GM23338 (cell line): ENCODE measurements at regions not wholly inside any gene's neighbourhood (a gene's known extent, or its start where the extent isn't known, plus 50 kb on each side); places are given as distances from the start of the nearest gene placed in this dataset.

Experiments
- ATAC-seq: fragments of 200-7000 bp; cut with Tn5 transposase; 3 replicates; pipeline ENCODE4 v1.9.1; 2020
- DNase-seq: peaks from one replicate; pipeline ENCODE4 v3.0.0-alpha.2; 2015; ENCODE audit warnings: low spot score
- H2AFZ ChIP-seq: fragments of 200-600 bp; sonication (generic); 2 replicates; pipeline ENCODE4 v1.8.0; 2016; ENCODE audit warnings: antibody characterized with exemption, mild to moderate bottlenecking, moderate library complexity
- H3F3A ChIP-seq: fragments of 200-600 bp; sonication (generic); replicated peaks from 2 replicates; pipeline ENCODE4 v1.8.0; 2017; ENCODE audit warnings: antibody characterized with exemption, mixed run types, low read depth
- H3K27ac ChIP-seq: fragments of 200-600 bp; sonication (generic); 2 replicates; pipeline ENCODE4 v1.6.1; 2016; ENCODE audit warnings: low read depth
- H3K27me3 ChIP-seq: fragments of 200-600 bp; sonication (generic); 2 replicates; pipeline ENCODE4 v1.8.0; 2016; ENCODE audit warnings: mild to moderate bottlenecking, mixed run types, moderate library complexity; ENCODE audit not compliant: insufficient read depth
- H3K36me3 ChIP-seq: fragments of 200-600 bp; sonication (generic); 2 replicates; pipeline ENCODE4 v1.8.0; 2016; ENCODE audit warnings: mild to moderate bottlenecking; ENCODE audit not compliant: insufficient read depth
- H3K4me1 ChIP-seq: fragments of 200-600 bp; sonication (generic); 2 replicates; pipeline ENCODE4 v1.8.0; 2016; ENCODE audit warnings: mild to moderate bottlenecking, moderate library complexity; ENCODE audit not compliant: insufficient read depth
- H3K4me2 ChIP-seq: fragments of 200-600 bp; sonication (generic); 2 replicates; pipeline ENCODE4 v1.7.1; 2017; ENCODE audit warnings: mixed run types
- H3K4me3 ChIP-seq: fragments of 200-600 bp; sonication (generic); 2 replicates; pipeline ENCODE4 v1.6.1; 2016; ENCODE audit warnings: mixed run types
- H3K79me2 ChIP-seq: fragments of 200-600 bp; sonication (generic); replicated peaks from 2 replicates; pipeline ENCODE4 v1.8.0; 2017; ENCODE audit warnings: mild to moderate bottlenecking; ENCODE audit not compliant: insufficient read depth
- H3K9me2 ChIP-seq: fragments of 200-600 bp; sonication (generic); 2 replicates; pipeline ENCODE4 v1.8.0; 2017; ENCODE audit not compliant: insufficient read depth
- H4K20me1 ChIP-seq: fragments of 200-600 bp; sonication (generic); replicated peaks from 2 replicates; pipeline ENCODE4 v1.8.0; 2017; ENCODE audit warnings: mild to moderate bottlenecking; ENCODE audit not compliant: insufficient read depth
- H3K27ac Mint-ChIP-seq: 2 replicates; pipeline ENCODE4 v1.8.0; 2020; ENCODE audit warnings: inconsistent platforms, mild to moderate bottlenecking, moderate library complexity, mixed read lengths
- H3K27me3 Mint-ChIP-seq: 3 replicates; pipeline ENCODE4 v1.8.0; 2022; ENCODE audit warnings: low read depth, mild to moderate bottlenecking, moderate library complexity, mixed read lengths, inconsistent platforms; ENCODE audit not compliant: insufficient read depth, poor library complexity
- H3K36me3 Mint-ChIP-seq: 3 replicates; pipeline ENCODE4 v1.8.0; 2021; ENCODE audit warnings: low read depth, mild to moderate bottlenecking, inconsistent platforms, moderate library complexity, mixed read lengths
- H3K4me1 Mint-ChIP-seq: 3 replicates; pipeline ENCODE4 v1.8.0; 2020; ENCODE audit warnings: mild to moderate bottlenecking, inconsistent platforms, mixed read lengths
- H3K4me3 Mint-ChIP-seq: 3 replicates; pipeline ENCODE4 v1.8.0; 2021; ENCODE audit warnings: moderate library complexity, mild to moderate bottlenecking, inconsistent platforms, mixed read lengths
- H3K9me3 Mint-ChIP-seq: 3 replicates; pipeline ENCODE4 v1.8.0; 2020; ENCODE audit warnings: moderate library complexity, mild to moderate bottlenecking, inconsistent platforms, mixed read lengths
- CREB1 ChIP-seq: fragments of 250-450 bp; sonication (Bioruptor Pico); IDR thresholded peaks from 2 replicates; pipeline ENCODE4 v1.5.0; 2020; ENCODE audit warnings: low read depth, mild to moderate bottlenecking, moderate library complexity
- CTCF ChIP-seq, 2 experiments: fragments of 200-600 bp in 1 of 2; sonication (generic) in 1 of 2; conservative IDR thresholded peaks; 2 replicates each; pipeline versions ENCODE4 v1.5.1 to v1.6.1; 2016 to 2017; ENCODE audit warnings: antibody characterized with exemption in 2 of 2, low read depth in 2 of 2, mild to moderate bottlenecking in 2 of 2, moderate library complexity in 1 of 2
- ETS1 ChIP-seq: IDR thresholded peaks from 2 replicates; pipeline ENCODE4 v1.6.1; 2016; ENCODE audit warnings: antibody characterized with exemption
- EZH2phosphoT487 ChIP-seq: fragments of 200-600 bp; sonication (generic); IDR thresholded peaks from one replicate; pipeline ENCODE4 v1.8.1; 2018; ENCODE audit warnings: antibody characterized with exemption; ENCODE audit not compliant: unreplicated experiment
- JUNB ChIP-seq: IDR thresholded peaks from one replicate; pipeline ENCODE4 v1.6.1; 2016; ENCODE audit warnings: antibody characterized with exemption; ENCODE audit not compliant: unreplicated experiment
- REST ChIP-seq: IDR thresholded peaks from one replicate; pipeline ENCODE4 v1.6.1; 2018; ENCODE audit warnings: antibody characterized with exemption; ENCODE audit not compliant: unreplicated experiment
- STAT1 ChIP-seq: IDR thresholded peaks from one replicate; pipeline ENCODE4 v1.6.1; 2016; ENCODE audit warnings: antibody characterized with exemption; ENCODE audit not compliant: unreplicated experiment
- ZNF114 ChIP-seq: fragments of 250-450 bp; sonication (Bioruptor Pico); IDR thresholded peaks from 2 replicates; pipeline ENCODE4 v1.5.0; 2020; ENCODE audit warnings: mild to moderate bottlenecking, moderate library complexity
- ZNF462 ChIP-seq: fragments of 250-450 bp; sonication (Bioruptor Pico); IDR thresholded peaks from 2 replicates; pipeline ENCODE4 v1.5.0; 2020; ENCODE audit warnings: mild to moderate bottlenecking, moderate library complexity

GRCh38 chr6:25013246-25013645, 77.5 kb upstream of the RIPOR2 start:
- ATAC-seq: peak; percentile 86
- no peaks in the 10 kb centered on the region for H3K36me3 Mint-ChIP-seq

More at GRCh38 chr6:25013246-25013645, 77.5 kb upstream of the RIPOR2 start:
- no peak for TF ChIP-seq ETS1
- TF ChIP-seq CTCF (conservative IDR thresholded peaks at IDR 0.05; ENCODE audit: low read depth in 2 of 2): peak; percentile 63 to 82
- no peak for TF ChIP-seq EZH2phosphoT487
- TF ChIP-seq REST: no peak
- TF ChIP-seq ZNF114 (CRISPR knock-in tag): no peak
- no peak for TF ChIP-seq JUNB
- TF ChIP-seq CREB1: 0 out of 2 replicates have a peak, but pooled peaks have one; percentile 7
- no peak for TF ChIP-seq STAT1
- TF ChIP-seq ZNF462 (CRISPR knock-in tag): no peak
- peaks cover 26% of the 10 kb centered on the region for H3K4me1 Mint-ChIP-seq
- peak; percentile 56 for DNase-seq
- no peak overlapping the region for H2AFZ ChIP-seq
- no peaks in the 10 kb centered on the region for H3K27me3 Mint-ChIP-seq
- no peak overlapping the region for H3K27ac Mint-ChIP-seq
- no peaks in the 10 kb centered on the region; the same call in 1 of the 2 replicates for H3F3A ChIP-seq
- no peaks in the 10 kb centered on the region for H3K9me3 Mint-ChIP-seq
- no peaks in the 10 kb centered on the region for H3K27me3 ChIP-seq
- H3K36me3 ChIP-seq: no peaks in the 10 kb centered on the region
- H3K4me3 Mint-ChIP-seq: no peak overlapping the region
- H3K4me1 ChIP-seq: peaks cover 12% of the 10 kb centered on the region
- H3K4me2 ChIP-seq: no peak overlapping the region
- no peaks in the 10 kb centered on the region for H4K20me1 ChIP-seq
- no peaks in the 10 kb centered on the region for H3K79me2 ChIP-seq
- H3K9me2 ChIP-seq: no peaks in the 10 kb centered on the region
- no peak overlapping the region for H3K4me3 ChIP-seq
- H3K27ac ChIP-seq: no peak overlapping the region
